ENCODE measurements at regions not wholly inside any gene's neighbourhood (a gene's known extent, or its start where the extent isn't known, plus 50 kb on each side); places are given as distances from the start of the nearest gene placed in this dataset.

DNA sequence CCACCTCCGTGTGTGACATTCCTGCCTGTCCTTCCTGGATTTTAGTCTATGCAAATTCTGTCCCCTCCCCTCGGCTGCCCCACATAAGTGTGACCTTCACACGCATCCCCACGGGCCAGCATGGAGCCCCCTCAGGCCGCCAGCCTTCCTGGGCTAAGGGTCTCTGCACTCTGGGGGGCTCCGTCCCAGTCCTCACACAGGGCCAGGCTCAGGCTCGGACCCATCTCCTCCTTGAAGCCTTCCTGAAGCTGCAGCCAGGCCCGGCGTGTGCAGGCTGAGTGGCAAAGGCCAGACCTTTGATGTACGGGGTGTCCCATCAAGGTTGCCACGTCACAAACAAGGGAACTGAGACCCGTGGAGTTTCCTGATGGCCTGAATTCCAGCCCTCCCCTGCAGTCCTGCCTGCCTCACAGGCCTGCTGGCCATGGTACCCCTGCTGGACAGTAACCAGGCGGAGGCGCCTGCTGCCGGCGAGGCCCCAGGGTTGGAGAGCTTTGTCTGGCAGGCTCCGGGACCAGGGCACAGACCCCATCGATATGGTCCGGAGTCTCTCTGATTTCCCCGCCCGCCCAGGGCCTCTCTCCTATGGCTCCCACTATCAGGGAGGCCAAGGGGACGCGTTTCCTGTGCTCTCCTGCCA is 791.7 kb downstream of the BRD1 start (continued):
- TF ChIP-seq, protein P1, sequence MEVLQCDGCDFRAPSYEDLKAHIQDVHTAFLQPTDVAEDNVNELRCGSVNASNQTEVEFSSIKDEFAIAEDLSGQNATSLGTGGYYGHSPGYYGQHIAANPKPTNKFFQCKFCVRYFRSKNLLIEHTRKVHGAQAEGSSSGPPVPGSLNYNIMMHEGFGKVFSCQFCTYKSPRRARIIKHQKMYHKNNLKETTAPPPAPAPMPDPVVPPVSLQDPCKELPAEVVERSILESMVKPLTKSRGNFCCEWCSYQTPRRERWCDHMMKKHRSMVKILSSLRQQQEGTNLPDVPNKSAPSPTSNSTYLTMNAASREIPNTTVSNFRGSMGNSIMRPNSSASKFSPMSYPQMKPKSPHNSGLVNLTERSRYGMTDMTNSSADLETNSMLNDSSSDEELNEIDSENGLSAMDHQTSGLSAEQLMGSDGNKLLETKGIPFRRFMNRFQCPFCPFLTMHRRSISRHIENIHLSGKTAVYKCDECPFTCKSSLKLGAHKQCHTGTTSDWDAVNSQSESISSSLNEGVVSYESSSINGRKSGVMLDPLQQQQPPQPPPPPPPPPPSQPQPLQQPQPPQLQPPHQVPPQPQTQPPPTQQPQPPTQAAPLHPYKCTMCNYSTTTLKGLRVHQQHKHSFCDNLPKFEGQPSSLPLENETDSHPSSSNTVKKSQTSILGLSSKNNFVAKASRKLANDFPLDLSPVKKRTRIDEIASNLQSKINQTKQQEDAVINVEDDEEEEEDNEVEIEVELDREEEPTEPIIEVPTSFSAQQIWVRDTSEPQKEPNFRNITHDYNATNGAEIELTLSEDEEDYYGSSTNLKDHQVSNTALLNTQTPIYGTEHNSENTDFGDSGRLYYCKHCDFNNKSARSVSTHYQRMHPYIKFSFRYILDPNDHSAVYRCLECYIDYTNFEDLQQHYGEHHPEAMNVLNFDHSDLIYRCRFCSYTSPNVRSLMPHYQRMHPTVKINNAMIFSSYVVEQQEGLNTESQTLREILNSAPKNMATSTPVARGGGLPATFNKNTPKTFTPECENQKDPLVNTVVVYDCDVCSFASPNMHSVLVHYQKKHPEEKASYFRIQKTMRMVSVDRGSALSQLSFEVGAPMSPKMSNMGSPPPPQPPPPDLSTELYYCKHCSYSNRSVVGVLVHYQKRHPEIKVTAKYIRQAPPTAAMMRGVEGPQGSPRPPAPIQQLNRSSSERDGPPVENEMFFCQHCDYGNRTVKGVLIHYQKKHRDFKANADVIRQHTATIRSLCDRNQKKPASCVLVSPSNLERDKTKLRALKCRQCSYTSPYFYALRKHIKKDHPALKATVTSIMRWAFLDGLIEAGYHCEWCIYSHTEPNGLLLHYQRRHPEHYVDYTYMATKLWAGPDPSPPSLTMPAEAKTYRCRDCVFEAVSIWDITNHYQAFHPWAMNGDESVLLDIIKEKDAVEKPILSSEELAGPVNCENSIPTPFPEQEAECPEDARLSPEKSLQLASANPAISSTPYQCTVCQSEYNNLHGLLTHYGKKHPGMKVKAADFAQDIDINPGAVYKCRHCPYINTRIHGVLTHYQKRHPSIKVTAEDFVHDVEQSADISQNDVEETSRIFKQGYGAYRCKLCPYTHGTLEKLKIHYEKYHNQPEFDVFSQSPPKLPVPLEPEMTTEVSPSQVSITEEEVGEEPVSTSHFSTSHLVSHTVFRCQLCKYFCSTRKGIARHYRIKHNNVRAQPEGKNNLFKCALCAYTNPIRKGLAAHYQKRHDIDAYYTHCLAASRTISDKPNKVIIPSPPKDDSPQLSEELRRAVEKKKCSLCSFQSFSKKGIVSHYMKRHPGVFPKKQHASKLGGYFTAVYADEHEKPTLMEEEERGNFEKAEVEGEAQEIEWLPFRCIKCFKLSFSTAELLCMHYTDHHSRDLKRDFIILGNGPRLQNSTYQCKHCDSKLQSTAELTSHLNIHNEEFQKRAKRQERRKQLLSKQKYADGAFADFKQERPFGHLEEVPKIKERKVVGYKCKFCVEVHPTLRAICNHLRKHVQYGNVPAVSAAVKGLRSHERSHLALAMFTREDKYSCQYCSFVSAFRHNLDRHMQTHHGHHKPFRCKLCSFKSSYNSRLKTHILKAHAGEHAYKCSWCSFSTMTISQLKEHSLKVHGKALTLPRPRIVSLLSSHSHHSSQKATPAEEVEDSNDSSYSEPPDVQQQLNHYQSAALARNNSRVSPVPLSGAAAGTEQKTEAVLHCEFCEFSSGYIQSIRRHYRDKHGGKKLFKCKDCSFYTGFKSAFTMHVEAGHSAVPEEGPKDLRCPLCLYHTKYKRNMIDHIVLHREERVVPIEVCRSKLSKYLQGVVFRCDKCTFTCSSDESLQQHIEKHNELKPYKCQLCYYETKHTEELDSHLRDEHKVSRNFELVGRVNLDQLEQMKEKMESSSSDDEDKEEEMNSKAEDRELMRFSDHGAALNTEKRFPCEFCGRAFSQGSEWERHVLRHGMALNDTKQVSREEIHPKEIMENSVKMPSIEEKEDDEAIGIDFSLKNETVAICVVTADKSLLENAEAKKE (CRISPR knock-in tag; IDR thresholded peaks at IDR 0.05), result no peak
- TF ChIP-seq EZH2phosphoT487 (IDR thresholded peaks at IDR 0.05; ENCODE audit: unreplicated experiment) (no peak), STAT1 (IDR thresholded peaks at IDR 0.05; ENCODE audit: unreplicated experiment) (no peak)

DNA sequence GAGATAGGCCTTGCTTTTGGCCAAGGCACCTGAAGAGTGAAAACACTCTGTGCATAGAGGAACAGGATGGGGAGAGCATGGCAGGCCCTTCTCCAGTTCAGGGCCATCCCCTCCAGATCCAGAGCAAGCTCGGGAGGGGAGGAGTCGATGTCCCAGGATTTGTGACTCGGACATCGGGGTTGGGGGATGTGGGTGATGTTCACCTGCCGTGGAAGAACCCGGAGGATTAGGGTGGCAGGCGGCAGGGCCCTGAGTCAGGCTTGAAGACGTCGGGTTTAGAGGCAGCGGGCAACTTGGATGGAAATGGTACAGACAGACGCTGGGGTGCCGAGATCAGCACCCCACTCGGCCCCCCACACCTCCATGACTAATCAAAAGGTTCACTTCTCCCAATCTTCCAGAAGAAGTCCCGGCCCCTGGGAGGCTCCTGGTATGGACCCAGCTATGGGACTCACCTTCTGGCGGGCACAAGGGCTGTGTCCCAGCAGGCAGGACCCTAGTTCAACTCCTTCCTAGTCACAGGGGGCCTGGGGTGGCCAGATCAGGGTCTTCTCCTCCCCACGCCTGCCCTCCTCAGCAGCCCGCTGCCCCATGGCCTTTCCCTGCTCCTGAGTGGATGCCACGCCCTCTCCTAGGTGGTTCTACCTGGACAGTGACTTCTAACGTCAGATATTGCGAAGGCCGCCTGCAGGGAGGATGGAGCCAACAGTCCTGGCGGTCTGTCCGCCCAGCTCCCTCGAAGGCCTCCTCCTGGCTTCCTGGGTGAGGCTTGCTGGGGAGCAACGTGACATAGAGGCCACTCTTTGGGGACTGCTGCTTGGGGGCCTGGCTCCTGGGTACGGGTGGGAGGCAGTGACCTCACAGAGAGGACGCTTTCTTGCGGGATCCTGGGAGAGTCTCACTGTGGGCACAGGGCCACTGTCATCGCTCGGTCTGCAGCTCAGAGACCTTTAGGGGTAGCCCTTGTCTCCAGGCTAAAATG is 792.5 kb downstream of the BRD1 start:
- Mint-ChIP-seq H3K27ac (no peak overlapping the region), H3K4me3 (no peak overlapping the region), H3K4me1 (peaks cover 3% of the 10 kb centered on the region; the same call in 1 of the 3 replicates), H3K36me3 (ENCODE audit: low read depth) (no peaks in the 10 kb centered on the region; the same call in 2 of the 3 replicates), H3K9me3 (peaks cover 8% of the 10 kb centered on the region), H3K27me3 (ENCODE audit: insufficient read depth, low read depth, poor library complexity) (peaks cover 14% of the 10 kb centered on the region)
- Histone ChIP-seq H3K79me2 (replicated peaks; ENCODE audit: insufficient read depth) (no peaks in the 10 kb centered on the region), H3F3A (replicated peaks; ENCODE audit: low read depth) (no peaks in the 10 kb centered on the region), H3K27ac (ENCODE audit: low read depth) (no peak overlapping the region), H3K4me2 (no peak overlapping the region), H3K36me3 (ENCODE audit: insufficient read depth) (peaks cover 6% of the 10 kb centered on the region), H3K4me3 (no peak overlapping the region), H3K4me1 (ENCODE audit: insufficient read depth) (no peaks in the 10 kb centered on the region), H3K9me2 (ENCODE audit: insufficient read depth) (no peaks in the 10 kb centered on the region), H2AFZ (no peak overlapping the region), H3K27me3 (ENCODE audit: insufficient read depth) (no peaks in the 10 kb centered on the region), H4K20me1 (replicated peaks; ENCODE audit: insufficient read depth) (no peaks in the 10 kb centered on the region)
- no peak for ATAC-seq
- DNase-seq (ENCODE audit: low spot score), result no peak
- no peak for TF ChIP-seq JUNB (IDR thresholded peaks at IDR 0.05; ENCODE audit: unreplicated experiment)

All from GM23338 (cell line).